MM.1S (cell line): ENCODE measurements at regions not wholly inside any gene's neighbourhood (a gene's known extent, or its start where the extent isn't known, plus 50 kb on each side); places are given as distances from the start of the nearest gene placed in this dataset.
"Not testable (repeated sequence)": the region's sequence is repeated elsewhere in the genome, so short reads cannot be mapped to it uniquely, and the experiment has no call there.

Source experiments
- DNase-seq: peaks from one replicate; pipeline ENCODE4 v3.0.0-alpha.2; 2015
- H2AFZ ChIP-seq: fragments of 300-600 bp; sonication (generic); 2 replicates; pipeline ENCODE4 v1.6.0; 2016; ENCODE audit warnings: antibody characterized with exemption, low read length
- H3F3A ChIP-seq: fragments of 300-600 bp; sonication (generic); 2 replicates; pipeline ENCODE4 v1.6.1; 2016; ENCODE audit warnings: mild to moderate bottlenecking, antibody characterized with exemption, low read length, moderate library complexity, mixed read lengths; ENCODE audit not compliant: insufficient read depth
- H3K27ac ChIP-seq: fragments of 300-600 bp; sonication (generic); 2 replicates; pipeline ENCODE4 v1.5.1; 2016; ENCODE audit warnings: mild to moderate bottlenecking, low read length
- H3K27me3 ChIP-seq: fragments of 300-600 bp; sonication (generic); replicated peaks from 2 replicates; pipeline ENCODE4 v1.6.0; 2016; ENCODE audit warnings: low read length; ENCODE audit not compliant: insufficient read depth
- H3K36me3 ChIP-seq: fragments of 300-600 bp; sonication (generic); replicated peaks from 2 replicates; pipeline ENCODE4 v1.6.1; 2016; ENCODE audit warnings: mild to moderate bottlenecking, low read length, mixed read lengths; ENCODE audit not compliant: insufficient read depth
- H3K4me1 ChIP-seq: fragments of 300-600 bp; sonication (generic); 2 replicates; pipeline ENCODE4 v1.6.1; 2016; ENCODE audit warnings: low read length, mixed read lengths
- H3K4me2 ChIP-seq: fragments of 300-600 bp; sonication (generic); 2 replicates; pipeline ENCODE4 v1.6.0; 2016; ENCODE audit warnings: low read depth, low read length
- H3K4me3 ChIP-seq: fragments of 300-600 bp; sonication (generic); 2 replicates; pipeline ENCODE4 v1.5.1; 2016; ENCODE audit warnings: low read length, mixed read lengths
- H3K79me2 ChIP-seq: fragments of 300-600 bp; sonication (generic); 2 replicates; pipeline ENCODE4 v1.6.1; 2016; ENCODE audit warnings: mixed run types, low read length, mixed read lengths
- H3K9ac ChIP-seq: fragments of 300-600 bp; sonication (generic); 2 replicates; pipeline ENCODE4 v1.6.1; 2016; ENCODE audit warnings: low read length, mixed read lengths
- H3K9me2 ChIP-seq: fragments of 300-600 bp; sonication (generic); replicated peaks from 2 replicates; pipeline ENCODE4 v1.6.1; 2016; ENCODE audit warnings: mild to moderate bottlenecking, low read length, mixed read lengths; ENCODE audit not compliant: insufficient read depth
- H3K9me3 ChIP-seq: fragments of 300-600 bp; sonication (generic); replicated peaks from 2 replicates; pipeline ENCODE4 v1.6.1; 2016; ENCODE audit warnings: mild to moderate bottlenecking, low read length, mixed read lengths; ENCODE audit not compliant: insufficient read depth
- H4K20me1 ChIP-seq: fragments of 300-600 bp; sonication (generic); 2 replicates; pipeline ENCODE4 v1.6.1; 2016; ENCODE audit warnings: mild to moderate bottlenecking, low read length, moderate library complexity, mixed read lengths; ENCODE audit not compliant: insufficient read depth
- CTCF ChIP-seq: fragments of 300-600 bp; sonication (generic); IDR thresholded peaks from 2 replicates; pipeline ENCODE4 v1.5.1; 2016; ENCODE audit warnings: antibody characterized with exemption, low read length, mixed read lengths
- EZH2 ChIP-seq: fragments of 300-600 bp; sonication (generic); optimal IDR thresholded peaks from 2 replicates; pipeline ENCODE3; 2017; ENCODE audit warnings: low read depth, mild to moderate bottlenecking, antibody characterized with exemption, low read length, mixed read lengths
- EZH2phosphoT487 ChIP-seq: fragments of 300-600 bp; sonication (generic); IDR thresholded peaks from 2 replicates; pipeline ENCODE4 v1.6.1; 2018; ENCODE audit warnings: antibody characterized with exemption, low read length

- no peaks in the 10 kb centered on the region for H3K27me3 ChIP-seq
- no peaks in the 10 kb centered on the region for H3F3A ChIP-seq
- H3K4me3 ChIP-seq: no peak overlapping the region
- H4K20me1 ChIP-seq: no peaks in the 10 kb centered on the region
- H2AFZ ChIP-seq: no peak overlapping the region
- no peaks in the 10 kb centered on the region for H3K4me1 ChIP-seq
- no peaks in the 10 kb centered on the region for H3K9me3 ChIP-seq
- no peak overlapping the region for H3K9ac ChIP-seq
- H3K9me2 ChIP-seq: no peaks in the 10 kb centered on the region
- no peak overlapping the region for H3K4me2 ChIP-seq
- DNase-seq: no peak
- H3K79me2 ChIP-seq: no peaks in the 10 kb centered on the region
- H3K27ac ChIP-seq: no peak overlapping the region
- H3K36me3 ChIP-seq: no peaks in the 10 kb centered on the region
- TF ChIP-seq EZH2phosphoT487: no peak
These were observed 1116.5 kb upstream of the TMEM132C start for GRCh38 chr12:127150479-127150878.

- H3K36me3 ChIP-seq: no peaks in the 10 kb centered on the region
- H3K79me2 ChIP-seq: no peaks in the 10 kb centered on the region
- TF ChIP-seq CTCF (no peak), EZH2phosphoT487 (no peak), EZH2 (no peak)
- no peak overlapping the region for H3K27ac ChIP-seq
- H3K27me3 ChIP-seq: no peaks in the 10 kb centered on the region
- H3K9ac ChIP-seq: no peak overlapping the region
- no peak for DNase-seq
- no peaks in the 10 kb centered on the region for H3K9me3 ChIP-seq
- no peaks in the 10 kb centered on the region for H4K20me1 ChIP-seq
- H3K4me3 ChIP-seq: no peak overlapping the region
- no peak overlapping the region for H2AFZ ChIP-seq
- no peaks in the 10 kb centered on the region for H3K9me2 ChIP-seq
- no peaks in the 10 kb centered on the region for H3K4me1 ChIP-seq
- H3F3A ChIP-seq: no peaks in the 10 kb centered on the region
- H3K4me2 ChIP-seq: no peak overlapping the region
These were observed 1116.0 kb upstream of the TMEM132C start for GRCh38 chr12:127150956-127151355.

GRCh38 chr12:127153996-127154395 lies 1113.0 kb upstream of the TMEM132C start:
- DNase-seq: no peak
- Histone ChIP-seq H3K4me1 (no peaks in the 10 kb centered on the region), H3K27me3 (no peaks in the 10 kb centered on the region), H3K79me2 (no peaks in the 10 kb centered on the region), H2AFZ (no peak overlapping the region), H4K20me1 (no peaks in the 10 kb centered on the region), H3F3A (no peaks in the 10 kb centered on the region), H3K36me3 (no peaks in the 10 kb centered on the region), H3K9me3 (no peaks in the 10 kb centered on the region), H3K4me2 (no peak overlapping the region), H3K9me2 (no peaks in the 10 kb centered on the region), H3K27ac (no peak overlapping the region), H3K4me3 (no peak overlapping the region), H3K9ac (no peak overlapping the region)
- TF ChIP-seq CTCF (no peak), EZH2 (no peak), EZH2phosphoT487 (no peak)

GRCh38 chr12:127154830-127155229 lies 1112.1 kb upstream of the TMEM132C start:
- not testable (repeated sequence) for H3K9me3 ChIP-seq, H3K9ac ChIP-seq, H3K27ac ChIP-seq, DNase-seq, H3K4me1 ChIP-seq, H3F3A ChIP-seq, H3K27me3 ChIP-seq, H4K20me1 ChIP-seq, H2AFZ ChIP-seq, H3K9me2 ChIP-seq, H3K36me3 ChIP-seq, H3K4me2 ChIP-seq, H3K4me3 ChIP-seq, H3K79me2 ChIP-seq

- not testable (repeated sequence) for DNase-seq, H3F3A ChIP-seq, H3K27me3 ChIP-seq, H3K27ac ChIP-seq, H4K20me1 ChIP-seq, H3K36me3 ChIP-seq, H3K9me2 ChIP-seq, H3K4me1 ChIP-seq, H2AFZ ChIP-seq, H3K79me2 ChIP-seq, H3K9ac ChIP-seq, H3K9me3 ChIP-seq, H3K4me3 ChIP-seq, H3K4me2 ChIP-seq
These were observed 1110.9 kb upstream of the TMEM132C start for GRCh38 chr12:127155935-127156619.

- not testable (repeated sequence) for H3K9me3 ChIP-seq, DNase-seq, H3K9me2 ChIP-seq, H3K27me3 ChIP-seq, H3K4me3 ChIP-seq, H4K20me1 ChIP-seq, H3F3A ChIP-seq, H3K9ac ChIP-seq, H3K4me1 ChIP-seq, H3K36me3 ChIP-seq, H3K79me2 ChIP-seq, H3K27ac ChIP-seq, H2AFZ ChIP-seq, H3K4me2 ChIP-seq
These were observed 1109.2 kb upstream of the TMEM132C start for GRCh38 chr12:127157501-127158366.
